ENCODE measurements at regions not wholly inside any gene's neighbourhood (a gene's known extent, or its start where the extent isn't known, plus 50 kb on each side); places are given as distances from the start of the nearest gene placed in this dataset.

- TF ChIP-seq CTCF (IDR thresholded peaks at IDR 0.05) (no peak), POLR2A (IDR thresholded peaks at IDR 0.05) (no peak)
These were observed 130.7 kb upstream of the SSTR4 start for GRCh38 chr20:22904386-22904785.

Measured in heart left ventricle (tissue), 13 donors.